Hindlimb muscle (tissue), 1 donor: ENCODE measurements at regions not wholly inside any gene's neighbourhood (a gene's known extent, or its start where the extent isn't known, plus 50 kb on each side); places are given as distances from the start of the nearest gene placed in this dataset.
A peak's percentile ranks its signal among the peaks of the same experiment; 100 is the strongest.
"Not testable (repeated sequence)": the region's sequence is repeated elsewhere in the genome, so short reads cannot be mapped to it uniquely, and the experiment has no call there.

Experiments
- DNase-seq: peaks from one replicate; pipeline ENCODE4 v3.0.0-alpha.2; 2013

GRCh38 chr5:106417163-106417562, 1253.6 kb downstream of the EFNA5 start:
- DNase-seq = no peak

- no peak for DNase-seq
Measured at GRCh38 chr5:106415541-106415940, 1255.2 kb downstream of the EFNA5 start.

- no peak for DNase-seq
Measured at GRCh38 chr5:106414342-106414741, 1256.4 kb downstream of the EFNA5 start.

GRCh38 chr5:106412606-106413005, 1258.1 kb downstream of the EFNA5 start:
- no peak for DNase-seq

GRCh38 chr5:106408570-106408969, 1262.2 kb downstream of the EFNA5 start:
- DNase-seq = no peak

DNA sequence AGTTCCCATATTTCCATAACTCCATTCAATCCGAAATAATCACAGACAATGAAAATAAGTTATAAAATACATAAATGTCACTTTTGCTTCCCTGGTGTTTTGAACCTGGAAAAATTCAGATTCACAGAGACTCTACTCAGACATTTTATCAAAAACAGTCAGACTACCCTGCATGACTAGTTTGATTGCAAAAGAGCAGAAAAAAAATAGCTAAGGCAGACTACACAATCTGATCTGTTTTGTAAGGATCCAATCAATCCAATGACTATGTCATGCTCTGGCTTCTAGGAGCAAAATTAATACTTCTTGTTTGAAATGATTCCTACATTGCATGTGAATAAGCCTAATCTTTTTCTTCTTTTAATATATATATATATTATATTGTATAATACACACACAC, 1262.6 kb downstream of the EFNA5 start:
- no peak for DNase-seq

- no peak for DNase-seq
Measured at GRCh38 chr5:106401561-106401960, 1269.2 kb downstream of the EFNA5 start.

DNA sequence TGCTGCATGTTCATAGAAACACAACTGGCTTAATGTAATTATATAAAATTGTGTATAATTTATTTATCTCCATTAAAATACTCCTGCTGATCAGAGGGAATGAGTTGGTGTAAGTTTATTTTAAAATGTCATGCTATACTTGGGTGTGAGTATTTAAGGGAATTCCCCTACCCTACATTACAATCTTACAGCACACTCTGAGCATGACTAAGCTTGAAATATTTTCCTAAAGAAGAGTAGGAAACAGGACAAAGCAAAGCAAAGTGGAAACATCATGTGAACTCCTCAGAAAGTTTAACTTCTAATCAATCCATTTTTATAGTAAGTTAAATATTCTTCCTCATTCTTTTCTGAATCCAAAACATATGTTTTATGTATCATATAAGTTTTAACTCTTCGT, 1271.3 kb downstream of the EFNA5 start:
- DNase-seq = peak; percentile 10

DNA sequence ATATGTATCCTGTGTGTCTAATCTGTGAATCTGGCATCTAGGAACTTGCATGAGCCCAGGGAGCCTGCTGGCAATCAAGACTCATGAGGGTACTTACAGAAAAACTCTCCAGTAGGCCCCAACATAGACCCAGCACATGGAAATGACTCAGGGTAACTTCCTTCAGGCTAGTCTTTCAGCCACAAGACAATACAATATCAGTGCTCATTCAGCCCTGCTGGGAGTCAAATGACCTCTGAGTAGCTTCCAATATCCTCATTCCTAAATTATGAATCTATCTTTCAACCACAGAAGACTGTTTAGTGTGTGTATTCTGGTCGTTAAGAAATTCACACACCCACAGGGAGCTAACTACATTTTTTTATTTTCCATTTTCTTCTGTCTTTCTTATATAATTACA, 1273.0 kb downstream of the EFNA5 start:
- DNase-seq = no peak

GRCh38 chr5:106393276-106393675, 1277.5 kb downstream of the EFNA5 start:
- DNase-seq = no peak

GRCh38 chr5:106392766-106393165, 1278.0 kb downstream of the EFNA5 start:
- DNase-seq = no peak

- not testable (repeated sequence) for DNase-seq
Measured at GRCh38 chr5:106387767-106388166, 1283.0 kb downstream of the EFNA5 start.

DNA sequence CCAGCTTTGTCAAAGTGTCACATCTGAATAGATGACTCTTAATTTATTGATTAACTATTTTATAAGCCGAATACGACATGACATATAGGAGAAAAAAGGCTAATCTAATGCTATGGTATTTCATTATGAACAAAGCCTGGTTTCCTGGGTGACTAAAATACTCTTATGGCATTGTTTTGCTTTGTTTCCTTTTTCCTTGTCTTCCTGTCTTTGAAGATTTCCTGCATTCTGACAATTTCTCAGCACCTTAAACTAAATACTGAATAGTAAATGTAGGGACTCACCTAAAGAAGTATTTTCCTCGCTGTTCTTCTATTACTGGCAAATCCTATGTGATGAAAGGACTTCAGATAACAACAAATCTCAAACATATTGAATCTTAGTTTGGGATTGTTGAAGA, 1284.5 kb downstream of the EFNA5 start:
- no peak for DNase-seq

DNA sequence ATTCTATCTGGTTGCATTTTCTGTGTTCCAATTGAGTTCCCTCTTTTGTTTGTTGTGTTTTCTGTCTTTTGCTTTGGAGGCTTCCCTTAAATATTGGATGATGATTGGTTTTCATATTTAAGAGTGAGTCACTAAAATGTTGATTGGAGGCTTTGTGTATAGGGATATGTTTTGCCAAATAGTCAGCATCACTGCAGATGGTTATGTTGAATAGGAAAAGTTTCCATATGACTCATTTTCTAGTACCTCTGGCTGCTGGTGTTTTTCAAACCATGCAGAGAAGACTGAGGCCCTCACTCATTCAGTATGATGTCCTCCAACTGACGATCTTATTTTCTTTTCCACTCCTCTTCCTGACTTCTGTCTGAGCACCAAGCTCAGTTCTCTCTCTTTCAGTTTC, 1290.0 kb downstream of the EFNA5 start:
- no peak for DNase-seq

- no peak for DNase-seq
Measured at GRCh38 chr5:106376522-106376921, 1294.2 kb downstream of the EFNA5 start.

- DNase-seq = no peak
Measured at GRCh38 chr5:106374956-106375355, 1295.8 kb downstream of the EFNA5 start.

GRCh38 chr5:106368021-106368420, 1302.7 kb downstream of the EFNA5 start:
- DNase-seq = no peak

- DNase-seq = no peak
Measured at GRCh38 chr5:106367281-106367680, 1303.5 kb downstream of the EFNA5 start.

- DNase-seq = no peak
Measured at GRCh38 chr5:106363578-106363977, 1307.2 kb downstream of the EFNA5 start.

GRCh38 chr5:106361905-106362304, 1308.8 kb downstream of the EFNA5 start:
- DNase-seq = no peak

DNA sequence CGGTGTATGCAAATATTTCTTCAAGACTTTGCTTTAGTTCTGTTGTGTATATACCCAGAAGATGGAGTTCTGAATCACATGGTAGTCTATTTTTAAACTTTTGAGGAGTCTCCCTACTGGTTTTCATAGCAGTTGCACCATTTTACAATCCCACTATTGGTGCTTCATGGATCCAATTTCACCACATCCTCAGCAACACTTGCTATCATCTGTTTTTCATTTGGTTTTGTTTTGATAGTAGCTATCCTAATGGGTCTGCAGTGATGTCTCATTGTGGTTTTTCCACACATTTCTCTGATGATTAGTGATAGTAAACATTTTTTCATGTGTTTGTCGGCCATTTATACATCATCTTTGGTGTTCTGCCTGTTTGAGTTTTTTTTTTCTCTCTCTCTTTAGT, 1339.3 kb downstream of the EFNA5 start:
- DNase-seq = no peak

DNA sequence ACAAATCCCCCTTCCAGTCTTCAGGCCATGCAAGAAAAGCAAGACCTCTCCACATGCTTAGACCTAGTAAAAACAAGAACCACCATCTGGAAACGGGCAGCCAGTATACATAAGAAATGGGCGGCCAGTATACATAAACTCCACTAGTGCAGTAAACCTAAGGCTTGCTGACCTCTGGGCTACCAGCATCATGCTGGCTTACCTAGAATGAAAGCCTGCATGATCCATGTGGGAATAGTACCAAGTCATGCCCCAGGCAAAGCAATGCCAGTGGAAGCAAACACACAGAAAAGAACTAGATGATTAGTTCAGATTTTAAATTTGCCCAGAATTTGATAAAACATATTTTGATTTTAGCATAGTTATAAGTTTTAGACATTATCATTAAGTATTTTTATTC, 1346.4 kb downstream of the EFNA5 start:
- DNase-seq = no peak

DNA sequence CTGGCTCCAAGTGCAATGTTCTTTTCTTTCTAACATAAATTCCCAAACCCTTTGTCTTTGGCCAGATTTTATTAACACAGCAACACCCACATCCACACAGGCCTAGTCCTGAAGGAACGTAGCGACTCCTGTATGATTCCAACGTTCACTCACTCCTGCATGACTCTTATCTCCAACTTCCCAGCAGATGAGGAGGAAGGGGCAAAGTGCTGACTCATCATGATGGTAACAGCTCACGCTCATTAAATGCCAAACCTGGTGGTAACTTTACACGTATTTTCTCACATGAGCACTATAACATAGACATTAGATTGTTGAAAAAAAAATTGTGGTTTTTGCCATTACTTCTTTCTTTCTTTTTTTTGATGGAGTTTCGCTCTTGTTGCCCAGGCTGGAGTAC, 1349.5 kb downstream of the EFNA5 start:
- no peak for DNase-seq

DNA sequence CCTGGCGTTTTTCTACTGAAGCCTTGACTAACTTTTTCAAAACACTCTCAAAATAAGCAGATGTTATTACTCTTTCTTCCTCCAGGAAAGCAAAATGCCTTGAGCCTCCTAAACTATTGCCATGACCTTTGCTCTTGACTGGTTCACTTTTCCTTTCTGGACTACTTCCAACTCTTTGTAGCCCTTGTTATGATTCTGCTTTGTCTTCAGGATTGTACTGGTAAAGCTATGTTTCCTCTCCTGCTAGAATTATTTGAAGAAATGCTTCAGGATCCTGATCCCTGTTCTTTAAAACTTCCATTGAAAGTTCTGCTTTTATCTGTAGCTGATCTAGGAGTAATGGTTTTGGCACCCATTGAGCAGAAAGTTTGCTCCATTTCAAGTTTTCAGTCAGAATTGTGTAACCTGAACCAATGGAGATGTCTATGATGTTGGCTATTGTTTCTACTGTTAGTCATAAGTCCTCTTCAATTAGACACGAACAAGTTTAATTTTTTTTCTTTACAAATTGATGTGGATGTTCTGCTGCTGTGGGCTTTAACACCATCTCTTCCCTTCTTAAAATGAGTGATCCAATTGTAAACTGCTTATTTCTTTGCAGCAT, 1356.4 kb downstream of the EFNA5 start:
- DNase-seq = no peak

DNA sequence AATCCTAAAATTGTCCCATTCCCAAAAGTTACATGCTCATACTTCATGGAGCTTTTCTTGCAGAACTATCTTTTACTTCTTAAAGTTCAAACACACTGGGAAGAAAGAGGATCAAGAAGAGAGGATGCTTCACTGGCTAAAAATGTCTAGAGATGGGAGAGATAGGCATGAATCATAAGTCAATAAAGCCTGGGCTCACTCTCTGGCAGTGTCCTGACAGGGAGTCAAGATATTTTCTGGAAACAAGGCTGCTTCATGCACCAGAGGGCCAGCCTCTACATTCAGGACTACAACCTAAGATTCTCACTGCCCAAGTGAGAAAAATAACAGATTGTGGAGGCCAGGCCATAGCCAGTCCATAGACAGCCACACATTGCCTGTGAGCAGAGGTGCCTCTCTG, 1358.4 kb downstream of the EFNA5 start:
- DNase-seq = no peak
